ENCODE measurements at regions not wholly inside any gene's neighbourhood (a gene's known extent, or its start where the extent isn't known, plus 50 kb on each side); places are given as distances from the start of the nearest gene placed in this dataset.

DNA sequence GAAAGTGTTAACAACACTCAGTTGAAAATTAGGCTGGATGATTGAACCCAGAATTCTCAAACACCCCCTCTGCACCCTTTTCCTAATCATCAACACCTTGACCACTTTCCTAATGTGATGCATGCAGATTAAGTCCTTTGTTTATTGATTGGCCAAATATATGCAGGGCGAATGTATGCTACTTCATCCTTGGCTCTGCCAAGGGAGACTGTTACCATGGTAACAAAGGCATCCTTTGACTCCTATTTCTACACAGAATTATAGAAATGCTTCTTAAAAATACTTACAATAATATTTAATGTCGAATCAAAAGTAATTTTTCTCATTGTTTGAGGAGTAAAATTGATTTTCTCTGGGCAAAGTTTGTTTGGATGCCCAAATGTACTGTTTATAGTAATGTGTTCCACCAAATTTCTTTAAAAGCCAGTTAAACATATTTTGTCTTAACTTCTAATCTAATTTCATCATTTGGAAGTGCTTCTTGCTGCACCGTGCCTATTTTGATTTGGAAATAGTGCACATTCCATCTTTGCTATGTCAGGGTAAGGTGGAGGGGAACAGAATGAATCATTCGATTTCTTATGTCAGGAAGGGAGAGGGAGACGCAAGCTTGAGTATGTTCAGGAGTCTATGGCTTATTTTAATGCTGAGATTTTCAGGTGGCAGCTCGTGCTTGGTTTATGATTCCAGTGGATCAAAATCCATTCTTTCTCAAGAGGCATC, 1384.3 kb upstream of the WWC1 start:
- Histone ChIP-seq H3K27me3 (no peaks in the 10 kb centered on the region), H3K4me3 (no peak overlapping the region), H3K9me3 (ENCODE audit: low read depth) (no peaks in the 10 kb centered on the region), H3K27ac (no peak overlapping the region), H3K79me2 (no peaks in the 10 kb centered on the region), H3K36me3 (replicated peaks; ENCODE audit: insufficient read depth, low read depth) (no peaks in the 10 kb centered on the region), H3K9me2 (replicated peaks; ENCODE audit: insufficient read depth) (no peaks in the 10 kb centered on the region), H4K20me1 (ENCODE audit: insufficient read depth, poor library complexity, severe bottlenecking) (no peaks in the 10 kb centered on the region), H2AFZ (no peak overlapping the region), H3K4me1 (ENCODE audit: insufficient read depth) (no peaks in the 10 kb centered on the region), H3K4me2 (no peak overlapping the region)
- no peak for DNase-seq (ENCODE audit: low spot score)
- TF ChIP-seq EZH2 (IDR thresholded peaks at IDR 0.05; ENCODE audit: borderline replicate concordance) (no peak), EZH2phosphoT487 (IDR thresholded peaks at IDR 0.05; ENCODE audit: low read depth, severe bottlenecking, unreplicated experiment) (no peak)
- TF ChIP-seq, protein P1, sequence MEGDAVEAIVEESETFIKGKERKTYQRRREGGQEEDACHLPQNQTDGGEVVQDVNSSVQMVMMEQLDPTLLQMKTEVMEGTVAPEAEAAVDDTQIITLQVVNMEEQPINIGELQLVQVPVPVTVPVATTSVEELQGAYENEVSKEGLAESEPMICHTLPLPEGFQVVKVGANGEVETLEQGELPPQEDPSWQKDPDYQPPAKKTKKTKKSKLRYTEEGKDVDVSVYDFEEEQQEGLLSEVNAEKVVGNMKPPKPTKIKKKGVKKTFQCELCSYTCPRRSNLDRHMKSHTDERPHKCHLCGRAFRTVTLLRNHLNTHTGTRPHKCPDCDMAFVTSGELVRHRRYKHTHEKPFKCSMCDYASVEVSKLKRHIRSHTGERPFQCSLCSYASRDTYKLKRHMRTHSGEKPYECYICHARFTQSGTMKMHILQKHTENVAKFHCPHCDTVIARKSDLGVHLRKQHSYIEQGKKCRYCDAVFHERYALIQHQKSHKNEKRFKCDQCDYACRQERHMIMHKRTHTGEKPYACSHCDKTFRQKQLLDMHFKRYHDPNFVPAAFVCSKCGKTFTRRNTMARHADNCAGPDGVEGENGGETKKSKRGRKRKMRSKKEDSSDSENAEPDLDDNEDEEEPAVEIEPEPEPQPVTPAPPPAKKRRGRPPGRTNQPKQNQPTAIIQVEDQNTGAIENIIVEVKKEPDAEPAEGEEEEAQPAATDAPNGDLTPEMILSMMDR (IDR thresholded peaks at IDR 0.05; ENCODE audit: poor library complexity), result no peak
- WGBS (ENCODE audit: low lambda C conversion rate, missing lambda C conversion rate), result 67% methylated on average over 6 of the region's 6 CpGs

DNA sequence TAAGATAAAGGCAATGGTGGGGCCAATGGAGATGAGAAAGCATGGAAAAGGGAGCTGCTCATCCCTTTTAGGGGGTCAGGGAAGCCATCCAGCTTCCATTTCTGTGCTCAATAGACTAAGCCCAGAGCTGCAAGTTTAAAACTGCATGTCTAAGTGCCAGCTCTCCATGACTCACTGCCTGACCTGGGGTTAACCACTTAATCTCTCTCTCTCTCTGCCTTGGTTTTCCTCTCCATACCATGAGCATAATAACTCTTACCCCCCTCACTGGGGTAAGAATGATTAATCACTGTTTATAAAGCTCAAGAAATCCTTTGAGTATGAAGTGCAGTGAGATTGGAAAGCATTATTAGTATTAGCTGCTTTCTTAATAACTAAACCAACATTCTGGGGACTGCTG, 1382.4 kb upstream of the WWC1 start:
- Histone ChIP-seq H3K79me2 (no peaks in the 10 kb centered on the region), H4K20me1 (ENCODE audit: insufficient read depth, poor library complexity, severe bottlenecking) (no peaks in the 10 kb centered on the region), H3K27me3 (no peaks in the 10 kb centered on the region), H3K27ac (no peak overlapping the region), H3K4me2 (no peak overlapping the region), H2AFZ (no peak overlapping the region), H3K9me3 (ENCODE audit: low read depth) (no peaks in the 10 kb centered on the region), H3K9me2 (replicated peaks; ENCODE audit: insufficient read depth) (no peaks in the 10 kb centered on the region), H3K4me1 (ENCODE audit: insufficient read depth) (no peaks in the 10 kb centered on the region), H3K4me3 (no peak overlapping the region), H3K36me3 (replicated peaks; ENCODE audit: insufficient read depth, low read depth) (no peaks in the 10 kb centered on the region)
- DNase-seq (ENCODE audit: low spot score), result peak; percentile 14
- TF ChIP-seq EZH2phosphoT487 (IDR thresholded peaks at IDR 0.05; ENCODE audit: low read depth, severe bottlenecking, unreplicated experiment) (no peak), EZH2 (IDR thresholded peaks at IDR 0.05; ENCODE audit: borderline replicate concordance) (no peak)
- TF ChIP-seq, protein P1 (IDR thresholded peaks at IDR 0.05; ENCODE audit: poor library complexity), result no peak

DNA sequence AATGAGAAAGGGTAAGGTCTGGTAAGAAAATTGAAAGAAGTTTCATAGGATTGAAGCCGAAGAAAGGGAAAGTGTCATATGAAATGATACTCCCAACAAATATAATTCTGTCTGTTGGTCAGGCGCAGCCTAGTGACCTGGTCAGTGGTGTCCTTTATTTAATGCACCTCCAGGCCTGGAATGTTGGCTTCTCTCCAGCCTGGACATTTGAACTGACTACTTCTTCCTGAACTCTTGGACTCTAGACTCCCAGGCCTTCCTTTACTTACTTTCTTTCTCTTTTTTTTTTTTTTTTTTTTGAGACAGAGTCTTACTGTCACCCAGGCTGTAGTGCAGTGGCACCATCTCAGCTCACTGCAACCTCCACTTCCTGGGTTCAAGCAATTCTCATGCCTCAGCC, 1381.5 kb upstream of the WWC1 start:
- Histone ChIP-seq H3K4me3 (no peak overlapping the region), H3K4me1 (ENCODE audit: insufficient read depth) (no peaks in the 10 kb centered on the region), H3K9me2 (replicated peaks; ENCODE audit: insufficient read depth) (no peaks in the 10 kb centered on the region), H3K36me3 (replicated peaks; ENCODE audit: insufficient read depth, low read depth) (no peaks in the 10 kb centered on the region), H3K27me3 (no peaks in the 10 kb centered on the region), H4K20me1 (ENCODE audit: insufficient read depth, poor library complexity, severe bottlenecking) (no peaks in the 10 kb centered on the region), H3K4me2 (no peak overlapping the region), H3K79me2 (no peaks in the 10 kb centered on the region), H3K27ac (no peak overlapping the region), H2AFZ (no peak overlapping the region), H3K9me3 (ENCODE audit: low read depth) (no peaks in the 10 kb centered on the region)
- DNase-seq (ENCODE audit: low spot score), result no peak
- TF ChIP-seq, protein P1 (IDR thresholded peaks at IDR 0.05; ENCODE audit: poor library complexity), result no peak
- no peak for TF ChIP-seq EZH2phosphoT487 (IDR thresholded peaks at IDR 0.05; ENCODE audit: low read depth, severe bottlenecking, unreplicated experiment)
- TF ChIP-seq EZH2 (IDR thresholded peaks at IDR 0.05; ENCODE audit: borderline replicate concordance), result no peak
- 100% methylated on average over 2 of the region's 2 CpGs for WGBS (ENCODE audit: low lambda C conversion rate, missing lambda C conversion rate)

All from hepatocyte (in vitro differentiated cells).